ENCODE measurements at regions not wholly inside any gene's neighbourhood (a gene's known extent, or its start where the extent isn't known, plus 50 kb on each side); places are given as distances from the start of the nearest gene placed in this dataset.

- TF ChIP-seq, protein P1, sequence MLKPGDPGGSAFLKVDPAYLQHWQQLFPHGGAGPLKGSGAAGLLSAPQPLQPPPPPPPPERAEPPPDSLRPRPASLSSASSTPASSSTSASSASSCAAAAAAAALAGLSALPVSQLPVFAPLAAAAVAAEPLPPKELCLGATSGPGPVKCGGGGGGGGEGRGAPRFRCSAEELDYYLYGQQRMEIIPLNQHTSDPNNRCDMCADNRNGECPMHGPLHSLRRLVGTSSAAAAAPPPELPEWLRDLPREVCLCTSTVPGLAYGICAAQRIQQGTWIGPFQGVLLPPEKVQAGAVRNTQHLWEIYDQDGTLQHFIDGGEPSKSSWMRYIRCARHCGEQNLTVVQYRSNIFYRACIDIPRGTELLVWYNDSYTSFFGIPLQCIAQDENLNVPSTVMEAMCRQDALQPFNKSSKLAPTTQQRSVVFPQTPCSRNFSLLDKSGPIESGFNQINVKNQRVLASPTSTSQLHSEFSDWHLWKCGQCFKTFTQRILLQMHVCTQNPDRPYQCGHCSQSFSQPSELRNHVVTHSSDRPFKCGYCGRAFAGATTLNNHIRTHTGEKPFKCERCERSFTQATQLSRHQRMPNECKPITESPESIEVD (tag by site-specific recombination; IDR thresholded peaks at IDR 0.05) = no peak; the same call in 1 of the 2 replicates
- TF ChIP-seq ZNF600 (tag by site-specific recombination; IDR thresholded peaks at IDR 0.05) = peak; percentile 41; the same call in 1 of the 2 replicates
- TF ChIP-seq ZNF624 (tag by site-specific recombination; IDR thresholded peaks at IDR 0.05) = no peak
- TF ChIP-seq ZNF423 (tag by site-specific recombination; IDR thresholded peaks at IDR 0.05) = no peak
- TF ChIP-seq ZBTB11 (tag by site-specific recombination; conservative IDR thresholded peaks at IDR 0.05; ENCODE audit: low read depth) = no peak
- TF ChIP-seq ZNF555 (tag by site-specific recombination; conservative IDR thresholded peaks at IDR 0.05) = no peak
- no peak for TF ChIP-seq GLIS1 (tag by site-specific recombination; IDR thresholded peaks at IDR 0.05)
- peak; percentile 81; the same call in 1 of the 2 replicates for TF ChIP-seq ZNF610 (tag by site-specific recombination; IDR thresholded peaks at IDR 0.05; ENCODE audit: borderline replicate concordance)
- peak; percentile 79 for TF ChIP-seq FEZF1 (tag by site-specific recombination; IDR thresholded peaks at IDR 0.05)
- no peak for TF ChIP-seq SP2 (tag by site-specific recombination; IDR thresholded peaks at IDR 0.05)
- TF ChIP-seq SCRT2 (tag by site-specific recombination; IDR thresholded peaks at IDR 0.05) = no peak
- TF ChIP-seq ZBTB1 (tag by site-specific recombination; IDR thresholded peaks at IDR 0.05) = no peak
- no peak for TF ChIP-seq ZFP41 (tag by site-specific recombination; IDR thresholded peaks at IDR 0.05; ENCODE audit: borderline replicate concordance)
- no peak for TF ChIP-seq ZNF830 (tag by site-specific recombination; IDR thresholded peaks at IDR 0.05; ENCODE audit: low read depth)
- TF ChIP-seq, protein P2, sequence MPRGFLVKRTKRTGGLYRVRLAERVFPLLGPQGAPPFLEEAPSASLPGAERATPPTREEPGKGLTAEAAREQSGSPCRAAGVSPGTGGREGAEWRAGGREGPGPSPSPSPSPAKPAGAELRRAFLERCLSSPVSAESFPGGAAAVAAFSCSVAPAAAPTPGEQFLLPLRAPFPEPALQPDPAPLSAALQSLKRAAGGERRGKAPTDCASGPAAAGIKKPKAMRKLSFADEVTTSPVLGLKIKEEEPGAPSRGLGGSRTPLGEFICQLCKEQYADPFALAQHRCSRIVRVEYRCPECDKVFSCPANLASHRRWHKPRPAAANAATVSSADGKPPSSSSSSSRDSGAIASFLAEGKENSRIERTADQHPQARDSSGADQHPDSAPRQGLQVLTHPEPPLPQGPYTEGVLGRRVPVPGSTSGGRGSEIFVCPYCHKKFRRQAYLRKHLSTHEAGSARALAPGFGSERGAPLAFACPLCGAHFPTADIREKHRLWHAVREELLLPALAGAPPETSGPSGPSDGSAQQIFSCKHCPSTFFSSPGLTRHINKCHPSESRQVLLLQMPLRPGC (tag by site-specific recombination; IDR thresholded peaks at IDR 0.05) = 0 out of 2 replicates have a peak, but pooled peaks have one; percentile 32
- 0 out of 2 replicates have a peak, but pooled peaks have one; percentile 16 for TF ChIP-seq MZF1 (tag by site-specific recombination; IDR thresholded peaks at IDR 0.05; ENCODE audit: borderline replicate concordance)
- TF ChIP-seq ZNF473 (tag by site-specific recombination; IDR thresholded peaks at IDR 0.05) = no peak
- TF ChIP-seq ZNF501 (tag by site-specific recombination; IDR thresholded peaks at IDR 0.05) = no peak
- no peak for TF ChIP-seq HOXA7 (CRISPR knock-in tag; IDR thresholded peaks at IDR 0.05; ENCODE audit: borderline replicate concordance)
- no peak for TF ChIP-seq ZNF121 (tag by site-specific recombination; IDR thresholded peaks at IDR 0.05)
- TF ChIP-seq PBX3 (CRISPR knock-in tag; IDR thresholded peaks at IDR 0.05) = no peak
- TF ChIP-seq ELK4 (IDR thresholded peaks at IDR 0.05; ENCODE audit: borderline replicate concordance, low read depth, low read length) = no peak
- TF ChIP-seq ZNF292 (tag by site-specific recombination; IDR thresholded peaks at IDR 0.05; ENCODE audit: borderline replicate concordance, low read depth) = no peak
- TF ChIP-seq ZBTB8A (tag by site-specific recombination; IDR thresholded peaks at IDR 0.05) = no peak
- peak; percentile 62; the same call in 1 of the 2 replicates for TF ChIP-seq OSR2 (tag by site-specific recombination; IDR thresholded peaks at IDR 0.05)
- no peak for TF ChIP-seq ZNF280D (tag by site-specific recombination; IDR thresholded peaks at IDR 0.05)
- TF ChIP-seq ZBTB20 (tag by site-specific recombination; IDR thresholded peaks at IDR 0.05) = peak; percentile 71
These were observed 131.6 kb upstream of the SATB2 start (continued) for GRCh38 chr2:199589306-199589705.

Measured in HEK293 (cell line).